WTC11 (cell line): ENCODE measurements at regions not wholly inside any gene's neighbourhood (a gene's known extent, or its start where the extent isn't known, plus 50 kb on each side); places are given as distances from the start of the nearest gene placed in this dataset.

Experiments used
- ATAC-seq: fragments of 200-7000 bp; cut with Tn5 transposase; 2 replicates; pipeline ENCODE4 v1.10.0; 2021; ENCODE audit warnings: mild to moderate bottlenecking, moderate library complexity
- CTCF ChIA-PET: fragments of 300-600 bp; sonication (Branson Sonifier 250); formaldehyde crosslinking; loops from one replicate; lab custom pipeline; 2021; ENCODE audit warnings: antibody characterized with exemption; lab: Charles Lee
- POLR2A ChIA-PET: fragments of 350-600 bp; sonication (Branson Sonifier 250); formaldehyde crosslinking; loops from one replicate; lab custom pipeline; 2021; ENCODE audit warnings: antibody characterized with exemption; lab: Charles Lee
- DNase-seq: peaks from one replicate; pipeline ENCODE4 v3.0.0; 2021; ENCODE audit warnings: low spot score
- H3K27ac Mint-ChIP-seq: 2 replicates; pipeline ENCODE4 v1.8.0; 2021; ENCODE audit warnings: mixed read lengths
- H3K27me3 Mint-ChIP-seq: 2 replicates; pipeline ENCODE4 v1.8.0; 2021; ENCODE audit warnings: low read depth, mild to moderate bottlenecking, moderate library complexity, mixed read lengths
- H3K36me3 Mint-ChIP-seq: 2 replicates; pipeline ENCODE4 v1.8.0; 2021; ENCODE audit warnings: mixed read lengths
- H3K4me1 Mint-ChIP-seq: 2 replicates; pipeline ENCODE4 v1.8.0; 2022; ENCODE audit warnings: mixed read lengths
- H3K4me3 Mint-ChIP-seq: 2 replicates; pipeline ENCODE4 v1.8.0; 2021; ENCODE audit warnings: mild to moderate bottlenecking, moderate library complexity, mixed read lengths
- H3K9me3 Mint-ChIP-seq: 2 replicates; pipeline ENCODE4 v1.8.0; 2021; ENCODE audit warnings: mixed read lengths
- ATF2 ChIP-seq: sonication (generic); formaldehyde crosslinking; IDR thresholded peaks from 2 replicates; pipeline ENCODE4 v1.8.1; 2022; ENCODE audit warnings: low read depth, missing genetic modification reagents, borderline replicate concordance
- ATF3 ChIP-seq: sonication (generic); formaldehyde crosslinking; conservative IDR thresholded peaks from 2 replicates; pipeline ENCODE4 v1.8.1; 2022; ENCODE audit warnings: mild to moderate bottlenecking, missing genetic modification reagents
- ESRRA ChIP-seq: sonication (generic); formaldehyde crosslinking; IDR thresholded peaks from 2 replicates; pipeline ENCODE4 v1.8.1; 2022; ENCODE audit warnings: mild to moderate bottlenecking, missing genetic modification reagents, borderline replicate concordance
- ETV6 ChIP-seq: sonication (generic); formaldehyde crosslinking; IDR thresholded peaks from 2 replicates; pipeline ENCODE4 v1.8.1; 2022; ENCODE audit warnings: mild to moderate bottlenecking, missing genetic modification reagents
- FOXJ3 ChIP-seq: sonication (generic); formaldehyde crosslinking; IDR thresholded peaks from 2 replicates; pipeline ENCODE4 v1.9.0; 2021; ENCODE audit warnings: missing genetic modification reagents, mild to moderate bottlenecking, borderline replicate concordance
- FOXP4 ChIP-seq: sonication (generic); formaldehyde crosslinking; IDR thresholded peaks from 2 replicates; pipeline ENCODE4 v1.8.0; 2022; ENCODE audit warnings: mild to moderate bottlenecking, missing genetic modification reagents
- GABPB1 ChIP-seq: sonication (generic); formaldehyde crosslinking; IDR thresholded peaks from 2 replicates; pipeline ENCODE4 v1.8.1; 2023; ENCODE audit warnings: mild to moderate bottlenecking, missing genetic modification reagents
- GRHL2 ChIP-seq: fragments of 250-450 bp; sonication (Bioruptor Pico); IDR thresholded peaks from 2 replicates; pipeline ENCODE4 v1.8.0; 2022; ENCODE audit warnings: mild to moderate bottlenecking, moderate library complexity; ENCODE audit not compliant: insufficient replicate concordance, severe bottlenecking
- HMGA2 ChIP-seq: fragments of 250-450 bp; sonication (Bioruptor Pico); IDR thresholded peaks from 2 replicates; pipeline ENCODE4 v1.4.0; 2021; ENCODE audit warnings: mild to moderate bottlenecking, moderate library complexity
- RORB ChIP-seq: fragments of 250-450 bp; sonication (Bioruptor Pico); IDR thresholded peaks from 2 replicates; pipeline ENCODE4 v1.9.0; 2021; ENCODE audit warnings: mild to moderate bottlenecking
- STAT6 ChIP-seq: sonication (generic); formaldehyde crosslinking; conservative IDR thresholded peaks from 2 replicates; pipeline ENCODE4 v1.8.1; 2023; ENCODE audit warnings: mild to moderate bottlenecking, low read depth, missing genetic modification reagents, moderate library complexity
- TEAD4 ChIP-seq: sonication (generic); formaldehyde crosslinking; IDR thresholded peaks from 2 replicates; pipeline ENCODE4 v1.8.0; 2022; ENCODE audit warnings: mild to moderate bottlenecking, missing genetic modification reagents
- USF1 ChIP-seq: sonication (generic); formaldehyde crosslinking; IDR thresholded peaks from 2 replicates; pipeline ENCODE4 v1.8.0; 2022; ENCODE audit warnings: mild to moderate bottlenecking, missing genetic modification reagents
- ZNF121 ChIP-seq: sonication (generic); formaldehyde crosslinking; IDR thresholded peaks from 2 replicates; pipeline ENCODE4 v1.8.0; 2023; ENCODE audit warnings: missing genetic modification reagents
- ZNF219 ChIP-seq: sonication (generic); formaldehyde crosslinking; IDR thresholded peaks from 2 replicates; pipeline ENCODE4 v1.8.0; 2023; ENCODE audit warnings: missing genetic modification reagents, mild to moderate bottlenecking, borderline replicate concordance
- ZNF232 ChIP-seq: sonication (generic); formaldehyde crosslinking; IDR thresholded peaks from 2 replicates; pipeline ENCODE4 v1.8.0; 2022; ENCODE audit warnings: mild to moderate bottlenecking, missing genetic modification reagents
- ZNF263 ChIP-seq: sonication (generic); formaldehyde crosslinking; IDR thresholded peaks from 2 replicates; pipeline ENCODE4 v1.8.1; 2022; ENCODE audit warnings: low read depth, mild to moderate bottlenecking, moderate library complexity, missing genetic modification reagents
- ZNF317 ChIP-seq: sonication (generic); formaldehyde crosslinking; IDR thresholded peaks from 2 replicates; pipeline ENCODE4 v1.8.1; 2023; ENCODE audit warnings: low read depth, mild to moderate bottlenecking, moderate library complexity, missing genetic modification reagents, borderline replicate concordance
- ZNF416 ChIP-seq: fragments of 250-450 bp; sonication (Bioruptor Pico); IDR thresholded peaks from 2 replicates; pipeline ENCODE4 v1.9.0; 2021; ENCODE audit warnings: mild to moderate bottlenecking, inconsistent platforms
- ZNF512 ChIP-seq: sonication (generic); formaldehyde crosslinking; IDR thresholded peaks from 2 replicates; pipeline ENCODE4 v1.8.1; 2022; ENCODE audit warnings: missing genetic modification reagents, borderline replicate concordance

GRCh38 chr5:115718927-115719326 is 93.1 kb upstream of the TMED7 start (continued):
- TF ChIP-seq FOXP4 = no peak

GRCh38 chr5:115713408-115713807 is 87.6 kb upstream of the TMED7 start:
- H3K36me3 Mint-ChIP-seq = peaks cover 21% of the 10 kb centered on the region
- DNase-seq (no peak), ATAC-seq (no peak)
- CTCF ChIA-PET = no interaction called here
- no peaks in the 10 kb centered on the region; the same call in 1 of the 2 replicates for H3K27me3 Mint-ChIP-seq
- TF ChIP-seq RORB (no peak), ZNF512 (CRISPR knock-in tag) (no peak), ZNF232 (CRISPR knock-in tag) (no peak), STAT6 (no peak), ZNF121 (no peak), ETV6 (no peak), FOXJ3 (CRISPR knock-in tag) (no peak), GRHL2 (CRISPR knock-in tag) (no peak), FOXP4 (no peak), GABPB1 (CRISPR knock-in tag) (no peak), ESRRA (no peak), ZNF263 (CRISPR knock-in tag) (no peak)
- H3K4me1 Mint-ChIP-seq = no peaks in the 10 kb centered on the region
- H3K27ac Mint-ChIP-seq = no peak overlapping the region
- POLR2A ChIA-PET = no interaction called here
- peaks cover 37% of the 10 kb centered on the region for H3K9me3 Mint-ChIP-seq
- no peak overlapping the region for H3K4me3 Mint-ChIP-seq

- H3K27ac Mint-ChIP-seq = no peak overlapping the region
- CTCF ChIA-PET = no interaction called here
- TF ChIP-seq GABPB1 (CRISPR knock-in tag) (no peak), HMGA2 (CRISPR knock-in tag) (no peak), USF1 (CRISPR knock-in tag) (no peak), ZNF219 (CRISPR knock-in tag) (no peak), ZNF416 (CRISPR knock-in tag) (no peak), ATF3 (CRISPR knock-in tag) (no peak), TEAD4 (no peak), ATF2 (no peak), ZNF317 (CRISPR knock-in tag) (no peak)
Observed at GRCh38 chr5:115709585-115709984, 83.7 kb upstream of the TMED7 start.

More at GRCh38 chr5:115709585-115709984, 83.7 kb upstream of the TMED7 start:
- H3K36me3 Mint-ChIP-seq = peaks cover 21% of the 10 kb centered on the region
- POLR2A ChIA-PET = no interaction called here
- H3K4me1 Mint-ChIP-seq = no peaks in the 10 kb centered on the region
- ATAC-seq = no peak
- no peak overlapping the region for H3K4me3 Mint-ChIP-seq
- H3K27me3 Mint-ChIP-seq = no peaks in the 10 kb centered on the region; the same call in 1 of the 2 replicates
- H3K9me3 Mint-ChIP-seq = peaks cover 33% of the 10 kb centered on the region
- DNase-seq = no peak
